ENCODE measurements at regions not wholly inside any gene's neighbourhood (a gene's known extent, or its start where the extent isn't known, plus 50 kb on each side); places are given as distances from the start of the nearest gene placed in this dataset.

DNA sequence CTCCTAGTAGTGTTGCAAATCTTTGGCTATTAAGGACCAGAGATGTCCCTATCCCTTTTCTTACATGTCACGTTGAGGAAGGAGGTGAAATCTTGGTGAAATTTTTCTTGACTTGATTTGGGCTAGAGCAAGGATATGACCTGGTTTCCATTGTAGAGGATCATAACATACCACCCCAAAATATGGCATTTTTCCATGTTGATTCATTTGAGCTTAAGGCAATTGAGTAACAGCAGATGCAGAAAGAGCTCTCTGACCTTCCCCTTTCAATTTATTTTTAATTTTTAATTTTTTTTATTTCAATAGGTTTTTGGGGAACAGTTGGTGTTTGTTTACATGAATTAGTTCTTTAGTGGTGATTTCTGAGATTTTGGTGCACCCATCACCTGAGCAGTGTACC is 61.2 kb upstream of the MAP1B start:
- DNase-seq (ENCODE audit: low spot score): no peak

DNA sequence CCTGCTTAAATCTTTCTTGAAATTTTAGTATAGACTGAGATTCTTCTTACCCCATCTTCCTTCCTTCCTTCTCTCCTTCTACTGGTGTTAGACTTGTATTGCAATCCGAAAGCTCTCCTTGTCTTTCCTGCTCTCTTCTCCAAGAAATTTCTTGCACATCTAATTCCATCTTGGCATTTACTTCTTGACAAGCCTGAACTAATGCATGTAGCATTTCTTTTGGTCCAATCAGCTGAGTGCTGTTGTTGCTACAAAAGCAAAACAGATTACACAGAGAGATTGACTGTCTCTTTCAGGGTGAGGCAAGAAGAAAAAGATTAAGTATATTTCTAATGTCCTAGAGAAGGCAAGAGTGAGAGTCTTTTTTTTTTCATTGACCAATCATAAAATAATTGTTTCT is 51.6 kb upstream of the MAP1B start:
- DNase-seq (ENCODE audit: low spot score): no peak
